HL-60 (cell line): ENCODE measurements at regions not wholly inside any gene's neighbourhood (a gene's known extent, or its start where the extent isn't known, plus 50 kb on each side); places are given as distances from the start of the nearest gene placed in this dataset.

Source experiments
- DNase-seq, 2 experiments: peaks; one replicate each; pipeline ENCODE4 v3.0.0-alpha.2; 2010 to 2020; ENCODE audit warnings: low read depth in 1 of 2, low spot score in 1 of 2
- H3K27ac ChIP-seq: fragments of 250-450 bp; sonication (Bioruptor Pico); replicated peaks from 2 replicates; pipeline ENCODE4 v1.5.1; 2020; ENCODE audit warnings: mild to moderate bottlenecking, moderate library complexity
- H3K27me3 ChIP-seq: fragments of 250-450 bp; sonication (Bioruptor Pico); 2 replicates; pipeline ENCODE4 v1.5.1; 2021; ENCODE audit warnings: mild to moderate bottlenecking, moderate library complexity; ENCODE audit not compliant: insufficient read depth, poor library complexity, severe bottlenecking
- H3K4me3 ChIP-seq: replicated peaks from 2 replicates; pipeline ENCODE4 v1.5.1; 2011; ENCODE audit warnings: mild to moderate bottlenecking, control low read depth, low read length; ENCODE audit not compliant: insufficient read depth
- CTCF ChIP-seq: IDR thresholded peaks from one replicate; pipeline ENCODE4 v1.5.1; 2011; ENCODE audit warnings: low read length, control low read depth, inconsistent platforms; ENCODE audit not compliant: insufficient read depth
- GABPA ChIP-seq: IDR thresholded peaks from 2 replicates; pipeline ENCODE4 v1.6.1; 2012; ENCODE audit warnings: low read depth
- POLR2AphosphoS5 ChIP-seq: IDR thresholded peaks from 2 replicates; pipeline ENCODE4 v1.6.1; 2012; ENCODE audit warnings: low read depth
- REST ChIP-seq: IDR thresholded peaks from 2 replicates; pipeline ENCODE4 v1.6.1; 2012; ENCODE audit warnings: low read depth; ENCODE audit not compliant: insufficient replicate concordance
- SPI1 ChIP-seq: IDR thresholded peaks from 2 replicates; pipeline ENCODE4 v1.6.1; 2012; ENCODE audit warnings: low read depth, mild to moderate bottlenecking, borderline replicate concordance

GRCh38 chr21:18917622-18918021 is 514.0 kb upstream of the TMPRSS15 start:
- Histone ChIP-seq H3K27ac (no peak overlapping the region), H3K27me3 (no peaks in the 10 kb centered on the region), H3K4me3 (no peak overlapping the region)
- TF ChIP-seq REST, result no peak
- TF ChIP-seq SPI1, result no peak
- TF ChIP-seq POLR2AphosphoS5, result no peak
- TF ChIP-seq CTCF, result no peak
- no peak for TF ChIP-seq GABPA
- DNase-seq, result no peak

- Histone ChIP-seq H3K4me3 (no peak overlapping the region), H3K27me3 (no peaks in the 10 kb centered on the region), H3K27ac (no peak overlapping the region)
- TF ChIP-seq POLR2AphosphoS5 (no peak), REST (no peak), CTCF (no peak), GABPA (no peak), SPI1 (no peak)
- DNase-seq, result no peak
Measured at GRCh38 chr21:18931237-18931636, 527.7 kb upstream of the TMPRSS15 start.

- Histone ChIP-seq H3K4me3 (no peak overlapping the region), H3K27ac (no peak overlapping the region), H3K27me3 (no peaks in the 10 kb centered on the region)
- TF ChIP-seq GABPA (no peak), REST (no peak), POLR2AphosphoS5 (no peak), CTCF (no peak), SPI1 (no peak)
- no peak for DNase-seq
Measured at GRCh38 chr21:18937337-18937736, 533.8 kb upstream of the TMPRSS15 start.
